Choroid plexus epithelial cell (primary cell): ENCODE measurements at regions not wholly inside any gene's neighbourhood (a gene's known extent, or its start where the extent isn't known, plus 50 kb on each side); places are given as distances from the start of the nearest gene placed in this dataset.
"Not testable (repeated sequence)": the region's sequence is repeated elsewhere in the genome, so short reads cannot be mapped to it uniquely, and the experiment has no call there.

Experiments
- DNase-seq: peaks from one replicate; pipeline ENCODE4 v3.0.0-alpha.2; 2010; ENCODE audit warnings: low read depth
- H3K4me3 ChIP-seq: 2 replicates; pipeline ENCODE4 v1.5.1; 2011; ENCODE audit warnings: low read depth, mild to moderate bottlenecking, control low read depth, low read length, moderate library complexity
- CTCF ChIP-seq: conservative IDR thresholded peaks from 2 replicates; pipeline ENCODE4 v1.5.1; 2011; ENCODE audit warnings: low read depth, mild to moderate bottlenecking, control low read depth, inconsistent platforms, low read length, moderate library complexity

- no peak for DNase-seq
- TF ChIP-seq CTCF, result no peak
- no peak overlapping the region for H3K4me3 ChIP-seq
These were observed 78.1 kb upstream of the ZNF644 start for GRCh38 chr1:91099746-91100621.

GRCh38 chr1:91098299-91098906 lies 76.6 kb upstream of the ZNF644 start:
- no peak for DNase-seq
- H3K4me3 ChIP-seq, result no peak overlapping the region
- TF ChIP-seq CTCF, result no peak

GRCh38 chr1:91095321-91095720 lies 73.5 kb upstream of the ZNF644 start:
- not testable (repeated sequence) for H3K4me3 ChIP-seq, DNase-seq

- no peak for DNase-seq
- no peak for TF ChIP-seq CTCF
- no peak overlapping the region for H3K4me3 ChIP-seq
These were observed 70.7 kb upstream of the ZNF644 start for GRCh38 chr1:91092503-91092902.

GRCh38 chr1:91091812-91092211 lies 70.0 kb upstream of the ZNF644 start:
- DNase-seq, result no peak
- no peak for TF ChIP-seq CTCF
- H3K4me3 ChIP-seq, result no peak overlapping the region

- H3K4me3 ChIP-seq, result no peak overlapping the region
- TF ChIP-seq CTCF, result no peak
- DNase-seq, result no peak
These were observed 58.8 kb upstream of the ZNF644 start for GRCh38 chr1:91080650-91081049.

- no peak for TF ChIP-seq CTCF
- DNase-seq, result no peak
- H3K4me3 ChIP-seq, result no peak overlapping the region
These were observed 57.0 kb upstream of the ZNF644 start for GRCh38 chr1:91078859-91079258.
